GM21825 (cell line): ENCODE measurements at regions not wholly inside any gene's neighbourhood (a gene's known extent, or its start where the extent isn't known, plus 50 kb on each side); places are given as distances from the start of the nearest gene placed in this dataset.

ENCODE experiments used
- ATAC-seq: cut with Tn5 transposase; IDR thresholded peaks from one replicate; pipeline ENCODE4 v1.9.1; 2021; ENCODE audit warnings: mild to moderate bottlenecking, moderate library complexity; ENCODE audit not compliant: unreplicated experiment

- no peak for ATAC-seq
Measured at GRCh38 chr5:57825031-57825686, 342.5 kb upstream of the ACTBL2 start.

- ATAC-seq, result no peak
Measured at GRCh38 chr5:57824623-57825022, 342.0 kb upstream of the ACTBL2 start.

GRCh38 chr5:57824047-57824446 is 341.4 kb upstream of the ACTBL2 start:
- no peak for ATAC-seq

DNA sequence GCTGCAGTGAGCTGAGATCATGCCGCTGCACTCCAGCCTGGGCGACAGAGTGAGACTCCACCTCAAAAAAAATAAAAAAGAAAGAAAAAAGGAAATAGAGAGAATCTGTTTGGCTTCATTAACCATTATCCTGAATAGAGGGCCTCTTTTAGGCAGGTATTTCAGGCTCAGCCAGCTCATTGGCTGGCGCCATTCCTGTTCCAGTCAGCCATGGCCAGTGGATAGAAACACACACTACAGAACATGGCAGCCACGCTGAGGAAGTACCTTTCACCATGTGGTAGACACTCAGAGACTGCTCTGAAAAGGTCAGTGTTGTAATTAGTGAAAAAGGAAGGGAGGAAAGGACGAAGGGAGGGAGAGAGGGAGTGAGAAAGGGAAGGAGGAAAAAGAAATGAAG is 340.0 kb upstream of the ACTBL2 start:
- no peak for ATAC-seq

DNA sequence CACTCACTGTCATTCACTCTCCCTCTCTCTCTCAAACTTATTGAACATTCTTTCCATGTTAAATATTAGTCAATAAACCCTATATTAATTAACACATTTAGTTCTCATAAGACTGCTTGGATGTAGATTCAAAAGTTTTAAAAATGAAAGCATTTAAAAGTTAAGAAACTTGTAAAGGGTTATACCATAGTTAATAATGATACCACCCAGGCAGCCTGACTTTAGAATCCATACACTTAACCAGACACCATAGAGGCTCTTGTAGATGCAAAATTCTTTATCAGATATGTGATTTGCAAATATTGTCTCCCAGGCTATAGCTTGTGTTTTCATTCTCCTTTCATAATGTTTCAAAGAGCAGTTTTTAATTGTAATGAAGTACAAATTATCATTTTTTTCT is 335.8 kb upstream of the ACTBL2 start:
- ATAC-seq, result no peak

- no peak for ATAC-seq
Measured at GRCh38 chr5:57817924-57818323, 335.3 kb upstream of the ACTBL2 start.

DNA sequence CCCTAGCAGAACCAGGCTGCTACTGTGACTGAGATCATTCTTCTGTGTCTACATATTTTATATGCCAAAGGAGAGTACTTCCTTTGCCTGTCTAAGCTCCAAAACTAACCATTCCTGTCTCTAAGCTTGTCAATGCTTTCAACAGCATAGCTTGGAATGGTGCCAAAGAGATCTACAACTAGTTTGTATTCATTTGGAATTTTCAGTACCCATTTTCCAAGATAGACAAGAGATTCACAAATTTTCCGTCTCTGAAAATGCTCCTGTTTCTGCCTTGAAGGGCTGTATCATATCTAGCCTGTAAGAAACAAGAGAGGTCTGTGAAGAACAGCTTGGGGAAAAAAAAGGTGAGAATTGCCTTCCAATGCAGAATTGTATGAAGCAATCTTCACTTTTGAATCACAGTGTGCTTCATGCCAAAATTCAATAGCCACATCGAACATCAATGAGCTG is 334.4 kb upstream of the ACTBL2 start:
- no peak for ATAC-seq

- no peak for ATAC-seq
Measured at GRCh38 chr5:57816108-57816507, 333.5 kb upstream of the ACTBL2 start.

GRCh38 chr5:57805732-57806131 is 323.1 kb upstream of the ACTBL2 start:
- ATAC-seq, result no peak

DNA sequence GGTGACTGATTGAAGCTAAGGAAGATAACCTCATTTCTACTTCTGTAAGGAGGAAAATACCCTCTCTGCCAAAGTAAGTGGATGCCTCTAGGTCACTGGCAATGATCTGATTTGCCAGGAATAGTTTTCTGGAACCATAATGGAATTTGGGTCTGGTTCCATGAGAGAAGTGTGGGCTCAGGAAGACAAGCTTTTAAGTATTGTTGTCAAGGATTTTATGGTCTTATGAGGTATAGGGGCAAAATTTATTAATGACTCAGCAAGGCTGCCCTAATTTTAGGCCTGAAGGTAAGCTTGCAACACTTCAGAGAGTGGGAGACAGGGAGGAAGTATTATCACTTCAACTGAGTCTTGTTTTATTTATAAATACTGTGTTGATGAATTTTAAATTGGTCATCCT is 322.6 kb upstream of the ACTBL2 start:
- ATAC-seq, result no peak

DNA sequence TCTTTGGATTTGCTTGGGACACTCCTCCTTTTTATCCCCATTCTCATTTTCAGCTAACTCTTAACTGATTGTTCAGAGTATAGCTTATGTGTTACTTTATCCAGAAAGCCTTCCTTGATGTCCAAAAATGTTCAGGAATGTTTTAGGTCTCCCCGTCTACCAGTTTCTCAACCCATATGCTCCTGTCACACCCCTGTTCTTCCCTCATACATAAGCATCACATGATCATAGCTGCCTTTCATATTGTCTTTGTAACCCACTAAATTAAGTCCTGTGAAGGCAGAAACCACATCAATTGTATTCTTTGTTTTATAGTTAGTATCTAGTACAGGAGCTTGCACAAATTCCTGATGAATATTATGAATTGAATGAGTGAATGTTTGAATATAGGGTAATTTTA is 321.9 kb upstream of the ACTBL2 start:
- ATAC-seq, result no peak

GRCh38 chr5:57804007-57804444 is 321.4 kb upstream of the ACTBL2 start:
- no peak for ATAC-seq

GRCh38 chr5:57802131-57802530 is 319.5 kb upstream of the ACTBL2 start:
- ATAC-seq, result no peak

GRCh38 chr5:57795203-57795602 is 312.6 kb upstream of the ACTBL2 start:
- no peak for ATAC-seq

GRCh38 chr5:57791875-57792274 is 309.3 kb upstream of the ACTBL2 start:
- no peak for ATAC-seq

DNA sequence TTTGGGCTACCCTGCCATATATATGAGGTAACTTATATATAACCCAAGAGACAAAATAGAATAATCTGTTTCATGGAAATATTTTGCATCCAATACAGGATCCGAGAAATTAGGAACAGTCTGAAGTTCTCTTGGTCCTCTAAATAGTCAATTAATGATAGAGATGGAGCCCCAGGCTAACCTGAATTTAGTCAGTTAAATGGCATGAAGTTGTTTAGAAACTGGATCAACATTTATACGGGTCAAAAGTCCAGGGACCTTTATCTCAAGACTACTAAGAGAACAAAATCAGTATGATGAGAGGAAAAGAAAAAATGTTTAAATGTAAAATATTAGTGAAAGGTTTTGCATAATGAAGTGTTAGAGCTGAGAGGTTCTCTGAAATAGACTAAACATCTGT is 303.3 kb upstream of the ACTBL2 start:
- ATAC-seq, result no peak

- ATAC-seq, result no peak
Measured at GRCh38 chr5:57784121-57784520, 301.5 kb upstream of the ACTBL2 start.

- ATAC-seq, result no peak
Measured at GRCh38 chr5:57783693-57784092, 301.1 kb upstream of the ACTBL2 start.

DNA sequence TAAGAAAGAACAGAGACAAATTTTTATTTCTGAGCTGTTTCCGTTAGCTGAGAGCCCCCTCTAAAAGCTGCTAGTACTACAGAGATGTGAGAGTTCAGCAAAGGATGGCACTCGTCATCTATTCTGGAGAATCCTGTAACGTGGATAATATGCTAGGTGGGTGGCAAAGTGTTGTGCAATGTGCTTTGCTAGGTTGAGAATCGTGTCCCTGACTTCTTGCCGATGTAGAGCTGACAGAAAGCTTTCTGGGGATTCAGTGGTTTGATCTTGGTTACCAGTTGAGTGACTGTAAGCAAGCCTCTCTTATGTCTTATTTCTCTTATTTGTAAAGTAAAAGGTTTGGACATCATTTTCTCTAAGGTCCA is 298.3 kb upstream of the ACTBL2 start:
- ATAC-seq, result no peak

GRCh38 chr5:57780306-57780960 is 297.8 kb upstream of the ACTBL2 start:
- no peak for ATAC-seq

GRCh38 chr5:57779383-57780223 is 297.0 kb upstream of the ACTBL2 start:
- no peak for ATAC-seq
